Karpas-422 (cell line): ENCODE measurements at regions not wholly inside any gene's neighbourhood (a gene's known extent, or its start where the extent isn't known, plus 50 kb on each side); places are given as distances from the start of the nearest gene placed in this dataset.

ENCODE experiments used
- DNase-seq: peaks from one replicate; pipeline ENCODE4 v3.0.0-alpha.2; 2015
- H2AFZ ChIP-seq: fragments of 200-600 bp; sonication (generic); 2 replicates; pipeline ENCODE4 v1.6.1; 2014; ENCODE audit warnings: antibody characterized with exemption, low read length, mixed read lengths
- H3K27ac ChIP-seq: fragments of 200-600 bp; sonication (generic); 2 replicates; pipeline ENCODE4 v1.5.1; 2014; ENCODE audit warnings: mild to moderate bottlenecking, low read length, moderate library complexity
- H3K27me3 ChIP-seq: fragments of 200-600 bp; sonication (generic); 2 replicates; pipeline ENCODE4 v1.6.1; 2014; ENCODE audit warnings: low read length, mixed read lengths
- H3K36me3 ChIP-seq: fragments of 200-600 bp; sonication (generic); 2 replicates; pipeline ENCODE4 v1.6.1; 2014; ENCODE audit warnings: low read length, mixed read lengths; ENCODE audit not compliant: insufficient read depth
- H3K4me1 ChIP-seq: fragments of 200-600 bp; sonication (generic); 2 replicates; pipeline ENCODE4 v1.6.1; 2014; ENCODE audit warnings: mild to moderate bottlenecking, low read length, mixed read lengths
- H3K4me2 ChIP-seq: fragments of 200-600 bp; sonication (generic); 2 replicates; pipeline ENCODE4 v1.6.1; 2014; ENCODE audit warnings: low read length, low read depth, mild to moderate bottlenecking; ENCODE audit not compliant: poor library complexity, severe bottlenecking
- H3K4me3 ChIP-seq: fragments of 200-600 bp; sonication (generic); 2 replicates; pipeline ENCODE4 v1.5.1; 2014; ENCODE audit warnings: mild to moderate bottlenecking, antibody characterized with exemption, low read length, mixed read lengths
- H3K79me2 ChIP-seq: fragments of 200-600 bp; sonication (generic); 2 replicates; pipeline ENCODE4 v1.6.1; 2014; ENCODE audit warnings: mild to moderate bottlenecking, low read length, mixed read lengths
- H3K9ac ChIP-seq: fragments of 200-600 bp; sonication (generic); 2 replicates; pipeline ENCODE4 v1.6.0; 2014; ENCODE audit warnings: low read length
- H3K9me2 ChIP-seq: fragments of 200-600 bp; sonication (generic), shearing (Covaris generic); replicated peaks from 2 replicates; pipeline ENCODE4 v1.6.0; 2014; ENCODE audit warnings: mild to moderate bottlenecking, low read length, moderate library complexity; ENCODE audit not compliant: insufficient read depth
- H3K9me3 ChIP-seq: fragments of 300-700, 200-600 bp; sonication (generic); 2 replicates; pipeline ENCODE4 v1.6.1; 2014; ENCODE audit warnings: low read length, mixed read lengths
- H4K20me1 ChIP-seq: fragments of 200-600 bp; sonication (generic); 2 replicates; pipeline ENCODE4 v1.6.1; 2014; ENCODE audit warnings: mild to moderate bottlenecking, antibody characterized with exemption, low read length, low read depth; ENCODE audit not compliant: insufficient read depth

DNA sequence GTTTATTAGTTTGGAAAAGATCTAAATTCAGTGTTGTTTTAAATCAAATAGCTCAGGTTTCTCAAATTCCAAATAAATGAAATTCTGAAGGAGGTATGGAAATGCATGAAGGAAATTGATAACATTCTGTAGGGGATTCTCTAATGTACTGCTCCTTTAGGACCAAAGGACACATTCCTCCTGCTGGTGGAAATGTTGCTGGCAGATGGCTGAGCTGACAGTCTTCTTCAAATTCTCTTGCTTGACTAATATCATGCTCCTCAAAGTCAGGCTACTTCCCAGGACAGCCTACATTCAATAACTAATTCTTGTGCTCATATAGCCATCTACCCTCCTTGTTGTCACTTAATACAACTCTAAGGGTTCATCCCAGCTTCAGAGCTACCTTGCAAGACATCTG lies 1118.5 kb downstream of the PCDH9 start:
- H4K20me1 ChIP-seq: no peaks in the 10 kb centered on the region
- DNase-seq: no peak
- H3K9me3 ChIP-seq: no peaks in the 10 kb centered on the region

DNA sequence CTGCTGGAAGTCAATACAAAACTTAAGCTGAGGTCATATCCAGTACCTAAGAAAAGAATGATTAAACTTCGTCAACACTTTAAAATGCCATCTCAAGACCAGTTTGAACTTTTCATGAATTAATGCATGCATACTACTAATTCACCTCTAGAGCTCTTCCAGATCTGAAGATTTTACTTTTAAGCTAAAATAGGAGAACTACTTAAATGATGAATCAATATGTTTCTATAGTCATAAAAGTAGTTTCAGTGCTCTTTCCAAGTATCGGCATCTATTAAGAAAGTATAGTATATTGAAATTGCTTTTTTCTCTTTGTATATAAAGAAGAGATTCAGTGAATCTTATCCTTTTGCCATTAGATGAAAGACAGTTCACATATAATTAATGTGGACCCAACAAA lies 1123.9 kb downstream of the PCDH9 start:
- Histone ChIP-seq H2AFZ (no peak overlapping the region), H3K9me2 (no peaks in the 10 kb centered on the region), H4K20me1 (no peaks in the 10 kb centered on the region), H3K9me3 (no peaks in the 10 kb centered on the region; the same call in 1 of the 2 replicates), H3K79me2 (no peaks in the 10 kb centered on the region), H3K4me1 (no peaks in the 10 kb centered on the region), H3K4me3 (no peak overlapping the region), H3K36me3 (no peaks in the 10 kb centered on the region), H3K4me2 (no peak overlapping the region), H3K27ac (no peak overlapping the region), H3K27me3 (no peaks in the 10 kb centered on the region), H3K9ac (no peak overlapping the region)
- no peak for DNase-seq

More for the DNA sequence above, 1118.5 kb downstream of the PCDH9 start:
- Histone ChIP-seq H3K4me3 (no peak overlapping the region), H2AFZ (0 out of 2 replicates have a peak overlapping the region, but pooled peaks have one; percentile 26), H3K27ac (no peak overlapping the region), H3K36me3 (no peaks in the 10 kb centered on the region), H3K27me3 (no peaks in the 10 kb centered on the region), H3K4me2 (no peak overlapping the region), H3K9me2 (no peaks in the 10 kb centered on the region), H3K9ac (no peak overlapping the region), H3K79me2 (no peaks in the 10 kb centered on the region), H3K4me1 (no peaks in the 10 kb centered on the region)

DNA sequence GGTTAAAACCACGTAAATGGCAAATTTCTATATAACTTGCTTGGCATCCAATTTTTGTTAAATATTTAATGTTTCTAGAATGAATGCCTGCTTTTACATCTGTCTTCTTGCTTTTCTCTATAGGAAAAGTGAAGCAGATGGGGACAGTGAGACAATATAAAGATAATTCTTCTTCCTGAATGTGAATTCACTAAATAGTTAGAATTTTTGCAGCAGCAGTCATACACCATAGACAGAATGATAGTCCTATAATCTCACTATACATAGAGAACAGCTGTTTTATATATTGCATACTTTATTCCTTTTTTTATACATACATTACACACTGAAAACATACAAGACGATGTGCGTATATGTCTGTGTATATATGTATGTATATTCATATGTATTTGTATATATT lies 1127.3 kb downstream of the PCDH9 start:
- Histone ChIP-seq H3K79me2 (no peaks in the 10 kb centered on the region), H3K9ac (no peak overlapping the region), H3K4me3 (no peak overlapping the region), H3K36me3 (no peaks in the 10 kb centered on the region), H3K9me3 (peaks cover under 1% of the 10 kb centered on the region; the same call in 1 of the 2 replicates), H3K27me3 (no peaks in the 10 kb centered on the region), H3K4me2 (no peak overlapping the region), H3K9me2 (no peaks in the 10 kb centered on the region), H4K20me1 (no peaks in the 10 kb centered on the region), H3K4me1 (no peaks in the 10 kb centered on the region), H2AFZ (no peak overlapping the region), H3K27ac (no peak overlapping the region)
- no peak for DNase-seq

DNA sequence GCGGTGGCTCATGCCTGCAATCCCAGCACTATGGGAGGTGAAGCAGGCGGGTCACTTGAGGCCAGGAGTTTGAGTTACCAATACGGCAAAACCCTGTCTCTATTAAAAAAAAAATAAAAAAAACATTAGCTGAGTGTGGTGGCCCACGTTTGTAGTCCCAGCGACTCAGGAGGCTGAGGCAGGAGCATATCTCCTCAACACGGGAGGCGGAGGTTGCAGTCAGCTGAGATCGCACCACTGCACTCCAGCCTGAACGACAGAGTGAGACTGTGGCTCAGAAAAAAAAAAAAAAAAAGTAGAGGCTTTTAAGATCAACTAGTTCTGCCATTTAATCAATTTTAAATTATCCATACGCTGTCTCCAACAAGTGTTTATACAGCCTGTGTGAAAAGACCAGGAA lies 1130.3 kb downstream of the PCDH9 start:
- DNase-seq: no peak
- H3K9ac ChIP-seq: no peak overlapping the region

DNA sequence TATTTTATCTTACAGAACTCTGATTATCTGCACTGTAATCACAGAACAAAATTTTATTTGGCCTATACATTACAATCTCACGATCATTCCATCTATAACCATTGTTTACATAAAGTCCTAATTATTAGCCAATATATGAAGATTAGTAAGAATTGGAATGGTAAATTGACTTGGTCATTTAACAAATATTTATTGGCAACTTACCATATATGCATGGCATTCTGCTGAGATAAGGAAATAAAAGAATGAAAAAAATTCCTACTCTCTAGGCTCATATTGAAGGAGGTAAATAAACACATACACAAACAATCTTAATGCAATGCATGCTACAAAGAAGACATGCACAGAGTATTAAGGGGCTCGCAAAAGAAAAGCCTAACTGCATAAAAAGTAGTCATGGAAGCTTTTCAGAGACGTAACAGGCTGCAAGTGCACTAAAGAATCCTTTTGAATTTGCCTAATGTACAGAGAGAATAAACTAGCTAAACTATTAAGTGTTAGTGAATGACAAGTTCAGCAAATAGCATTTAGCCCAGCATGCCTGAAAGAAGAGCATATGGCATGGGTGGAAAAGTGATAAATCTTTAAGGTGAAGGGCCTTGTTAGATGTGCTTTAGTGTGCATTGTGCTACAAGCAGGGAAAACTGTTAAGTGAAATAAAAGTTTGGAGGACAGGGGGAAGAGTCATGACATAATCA lies 1131.1 kb downstream of the PCDH9 start:
- no peak overlapping the region for H3K9ac ChIP-seq
- H3K27ac ChIP-seq: no peak overlapping the region
- no peaks in the 10 kb centered on the region for H3K9me2 ChIP-seq
- no peaks in the 10 kb centered on the region for H3K36me3 ChIP-seq
- peaks cover 2% of the 10 kb centered on the region for H3K9me3 ChIP-seq
- no peaks in the 10 kb centered on the region for H3K27me3 ChIP-seq
- no peak overlapping the region for H3K4me2 ChIP-seq
- no peak for DNase-seq
- no peaks in the 10 kb centered on the region for H3K79me2 ChIP-seq
- H3K4me1 ChIP-seq: no peaks in the 10 kb centered on the region
- no peak overlapping the region for H3K4me3 ChIP-seq
- peak overlapping the region; percentile 56 for H2AFZ ChIP-seq
- no peaks in the 10 kb centered on the region for H4K20me1 ChIP-seq

More for the DNA sequence above, 1130.3 kb downstream of the PCDH9 start:
- Histone ChIP-seq H3K79me2 (no peaks in the 10 kb centered on the region), H4K20me1 (no peaks in the 10 kb centered on the region), H3K27ac (no peak overlapping the region), H3K36me3 (no peaks in the 10 kb centered on the region), H3K27me3 (no peaks in the 10 kb centered on the region), H2AFZ (no peak overlapping the region), H3K4me1 (no peaks in the 10 kb centered on the region), H3K9me3 (peaks cover 2% of the 10 kb centered on the region), H3K4me3 (no peak overlapping the region), H3K4me2 (no peak overlapping the region), H3K9me2 (no peaks in the 10 kb centered on the region)

DNA sequence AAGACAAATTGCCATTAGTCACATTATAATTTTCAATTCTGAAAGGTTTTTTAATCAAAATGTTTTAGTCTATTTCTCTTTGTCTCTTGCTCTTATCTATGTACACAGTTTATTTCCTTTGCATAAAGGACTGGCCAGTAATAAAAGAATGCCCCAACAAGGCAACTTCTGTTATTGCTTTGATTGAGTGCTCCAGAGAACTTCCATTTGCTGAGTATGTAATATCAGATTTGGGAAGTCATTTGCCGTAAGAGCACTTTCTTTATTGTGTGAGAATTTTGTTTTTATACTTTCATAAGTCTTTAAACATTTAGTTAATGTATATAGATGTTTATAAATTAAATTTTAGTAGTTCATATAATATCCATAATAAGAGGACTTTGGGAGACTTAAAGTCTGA lies 1140.4 kb downstream of the PCDH9 start:
- Histone ChIP-seq H3K79me2 (no peaks in the 10 kb centered on the region), H3K4me3 (no peak overlapping the region), H3K27me3 (no peaks in the 10 kb centered on the region), H3K27ac (no peak overlapping the region), H3K9me2 (no peaks in the 10 kb centered on the region), H3K4me1 (no peaks in the 10 kb centered on the region), H3K36me3 (no peaks in the 10 kb centered on the region), H3K4me2 (no peak overlapping the region), H4K20me1 (no peaks in the 10 kb centered on the region), H3K9ac (no peak overlapping the region), H2AFZ (peak overlapping the region; percentile 40; the same call in 1 of the 2 replicates), H3K9me3 (peaks cover 6% of the 10 kb centered on the region)
- no peak for DNase-seq

DNA sequence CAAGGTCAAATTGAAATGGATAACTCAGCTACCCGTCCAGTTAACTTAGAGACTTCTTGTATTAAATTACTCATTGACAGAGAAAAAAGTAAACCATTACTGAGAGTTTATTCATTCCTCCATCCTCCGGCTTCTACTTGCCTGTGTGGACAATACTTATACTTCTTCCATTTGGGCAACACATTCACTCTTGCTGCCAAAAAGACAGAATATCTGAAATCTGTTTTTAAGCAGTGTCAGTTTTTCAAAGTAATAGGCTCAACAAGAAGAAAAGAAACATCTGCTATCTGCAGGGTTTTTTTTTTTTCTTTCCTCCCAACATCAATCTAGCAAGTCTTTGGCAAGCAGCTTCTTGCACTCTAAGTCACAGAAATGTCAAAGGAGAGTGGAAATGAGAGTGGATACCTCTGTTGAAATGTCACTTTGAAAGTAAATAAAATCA lies 1142.8 kb downstream of the PCDH9 start:
- Histone ChIP-seq H3K9me3 (peaks cover 2% of the 10 kb centered on the region; the same call in 1 of the 2 replicates), H3K27me3 (no peaks in the 10 kb centered on the region), H2AFZ (0 out of 2 replicates have a peak overlapping the region, but pooled peaks have one; percentile 48), H3K4me1 (no peaks in the 10 kb centered on the region), H3K27ac (no peak overlapping the region), H4K20me1 (no peaks in the 10 kb centered on the region), H3K9ac (no peak overlapping the region), H3K4me3 (no peak overlapping the region), H3K4me2 (no peak overlapping the region), H3K9me2 (no peaks in the 10 kb centered on the region), H3K36me3 (no peaks in the 10 kb centered on the region), H3K79me2 (no peaks in the 10 kb centered on the region)
- DNase-seq: peak; percentile 9

DNA sequence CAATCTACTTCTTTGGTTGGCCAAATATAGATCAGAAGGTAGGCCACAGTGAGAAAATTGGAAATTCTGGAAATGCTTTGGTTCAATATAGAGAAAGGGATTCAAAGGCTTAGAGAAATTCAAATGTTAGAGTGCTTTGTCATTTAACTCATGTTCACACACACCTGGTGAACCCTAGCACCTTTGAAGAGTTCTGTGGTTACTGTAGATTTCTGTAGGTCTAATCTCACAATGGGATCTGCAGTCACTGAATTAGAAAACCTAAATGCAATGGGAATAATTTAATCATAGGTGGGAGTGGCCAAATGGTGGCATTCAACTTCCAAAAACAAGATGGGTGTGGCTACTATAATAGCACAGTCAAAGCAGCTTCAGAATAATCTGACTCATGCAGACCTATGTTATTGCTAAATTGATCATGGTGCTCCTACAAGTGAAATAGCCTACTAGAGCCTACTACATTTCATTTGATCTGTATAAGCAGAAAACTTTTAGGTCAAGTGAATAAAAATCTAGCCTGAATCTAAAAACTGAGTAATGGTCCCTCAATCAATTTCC lies 1152.9 kb downstream of the PCDH9 start:
- no peak for DNase-seq
- H3K79me2 ChIP-seq: no peaks in the 10 kb centered on the region
- H3K36me3 ChIP-seq: no peaks in the 10 kb centered on the region
- no peak overlapping the region for H3K27ac ChIP-seq
- H3K4me2 ChIP-seq: no peak overlapping the region
- H4K20me1 ChIP-seq: no peaks in the 10 kb centered on the region
- no peak overlapping the region for H3K9ac ChIP-seq
- no peaks in the 10 kb centered on the region for H3K27me3 ChIP-seq
- no peak overlapping the region for H3K4me3 ChIP-seq
- H3K4me1 ChIP-seq: no peaks in the 10 kb centered on the region
- H2AFZ ChIP-seq: no peak overlapping the region
- H3K9me2 ChIP-seq: no peaks in the 10 kb centered on the region
- H3K9me3 ChIP-seq: no peaks in the 10 kb centered on the region; the same call in none of the 2 replicates
